ENCODE measurements at regions not wholly inside any gene's neighbourhood (a gene's known extent, or its start where the extent isn't known, plus 50 kb on each side); places are given as distances from the start of the nearest gene placed in this dataset.
"Not testable (repeated sequence)": the region's sequence is repeated elsewhere in the genome, so short reads cannot be mapped to it uniquely, and the experiment has no call there.

GRCh38 chr7:118826246-118826645 is 601.7 kb downstream of the ANKRD7 start:
- DNase-seq, result no peak

GRCh38 chr7:118836933-118837332 is 612.4 kb downstream of the ANKRD7 start:
- DNase-seq, result no peak

GRCh38 chr7:118839515-118839914 is 615.0 kb downstream of the ANKRD7 start:
- DNase-seq, result no peak

- DNase-seq, result no peak
Measured at GRCh38 chr7:118843456-118843855, 619.0 kb downstream of the ANKRD7 start.

- DNase-seq, result no peak
Measured at GRCh38 chr7:118844748-118845147, 620.2 kb downstream of the ANKRD7 start.

GRCh38 chr7:118845791-118846190 is 621.3 kb downstream of the ANKRD7 start:
- no peak for DNase-seq

GRCh38 chr7:118846977-118847376 is 622.5 kb downstream of the ANKRD7 start:
- DNase-seq, result no peak

- no peak for DNase-seq
Measured at GRCh38 chr7:118855290-118855689, 630.8 kb downstream of the ANKRD7 start.

- DNase-seq, result no peak
Measured at GRCh38 chr7:118858651-118859149, 634.2 kb downstream of the ANKRD7 start.

- no peak for DNase-seq
Measured at GRCh38 chr7:118861581-118861980, 637.1 kb downstream of the ANKRD7 start.

- DNase-seq, result no peak
Measured at GRCh38 chr7:118862740-118863139, 638.2 kb downstream of the ANKRD7 start.

GRCh38 chr7:118863966-118864365 is 639.5 kb downstream of the ANKRD7 start:
- no peak for DNase-seq

GRCh38 chr7:118867860-118868259 is 643.4 kb downstream of the ANKRD7 start:
- no peak for DNase-seq

- not testable (repeated sequence) for DNase-seq
Measured at GRCh38 chr7:118869141-118869540, 644.6 kb downstream of the ANKRD7 start.

- no peak for DNase-seq
Measured at GRCh38 chr7:118870187-118870586, 645.7 kb downstream of the ANKRD7 start.

GRCh38 chr7:118872568-118872967 is 648.1 kb downstream of the ANKRD7 start:
- DNase-seq, result no peak

- no peak for DNase-seq
Measured at GRCh38 chr7:118877187-118877586, 652.7 kb downstream of the ANKRD7 start.

GRCh38 chr7:118878336-118878735 is 653.8 kb downstream of the ANKRD7 start:
- no peak for DNase-seq

GRCh38 chr7:118898284-118898683 is 673.8 kb downstream of the ANKRD7 start:
- no peak for DNase-seq

GRCh38 chr7:118902600-118902999 is 678.1 kb downstream of the ANKRD7 start:
- no peak for DNase-seq

- DNase-seq, result no peak
Measured at GRCh38 chr7:118907911-118908527, 683.5 kb downstream of the ANKRD7 start.

- DNase-seq, result not testable (repeated sequence)
Measured at GRCh38 chr7:118916120-118916519, 691.6 kb downstream of the ANKRD7 start.

- DNase-seq, result no peak
Measured at GRCh38 chr7:118918556-118918955, 694.1 kb downstream of the ANKRD7 start.

GRCh38 chr7:118938845-118939244 is 714.3 kb downstream of the ANKRD7 start:
- DNase-seq, result no peak

- DNase-seq, result no peak
Measured at GRCh38 chr7:118944271-118944670, 719.8 kb downstream of the ANKRD7 start.
